Mesenchymal stem cell (in vitro differentiated cells and primary cell): ENCODE measurements at regions not wholly inside any gene's neighbourhood (a gene's known extent, or its start where the extent isn't known, plus 50 kb on each side); places are given as distances from the start of the nearest gene placed in this dataset.

ENCODE experiments used
- DNase-seq: peaks from one replicate; pipeline ENCODE4 v3.0.0-alpha.2; 2013
- H2AFZ ChIP-seq: one replicate; pipeline ENCODE4 v1.6.1; 2013; ENCODE audit warnings: low read depth, mild to moderate bottlenecking, control low read depth, inconsistent platforms, low read length, moderate library complexity
- H2AK5ac ChIP-seq: 2 replicates; pipeline ENCODE4 v1.6.1; 2013; ENCODE audit warnings: low read length, moderate library complexity, mild to moderate bottlenecking, inconsistent platforms; ENCODE audit not compliant: severe bottlenecking
- H2BK120ac ChIP-seq: one replicate; pipeline ENCODE4 v1.6.1; 2013; ENCODE audit warnings: low read depth, mild to moderate bottlenecking, inconsistent platforms, low read length, moderate library complexity
- H2BK12ac ChIP-seq, 2 experiments: one replicate each; pipeline ENCODE4 v1.6.1; 2013; ENCODE audit warnings: inconsistent platforms in 2 of 2, low read length in 2 of 2, mild to moderate bottlenecking in 2 of 2, moderate library complexity in 2 of 2, control low read depth in 1 of 2
- H2BK15ac ChIP-seq: one replicate; pipeline ENCODE4 v1.6.1; 2013; ENCODE audit warnings: mild to moderate bottlenecking, low read depth, inconsistent platforms; ENCODE audit not compliant: poor library complexity, severe bottlenecking
- H2BK5ac ChIP-seq: 2 replicates; pipeline ENCODE4 v1.6.1; 2013; ENCODE audit warnings: low read depth, mild to moderate bottlenecking, low read length, control low read depth, inconsistent platforms; ENCODE audit not compliant: poor library complexity, severe bottlenecking
- H3K14ac ChIP-seq, 2 experiments: one replicate each; pipeline ENCODE4 v1.6.1; 2013; ENCODE audit warnings: inconsistent platforms in 2 of 2, low read length in 2 of 2, control low read depth in 1 of 2, mild to moderate bottlenecking in 1 of 2, moderate library complexity in 1 of 2
- H3K18ac ChIP-seq, 2 experiments: one replicate each; pipeline ENCODE4 v1.6.1; 2013; ENCODE audit warnings: inconsistent platforms in 2 of 2, low read length in 2 of 2, control low read depth in 1 of 2, low read depth in 1 of 2, mild to moderate bottlenecking in 1 of 2
- H3K23ac ChIP-seq, 2 experiments: one replicate each; pipeline ENCODE4 v1.6.1; 2013; ENCODE audit warnings: inconsistent platforms in 2 of 2, low read length in 2 of 2, mild to moderate bottlenecking in 2 of 2, moderate library complexity in 2 of 2, control low read depth in 1 of 2
- H3K27ac ChIP-seq: 2 replicates; pipeline ENCODE4 v1.5.1; 2013; ENCODE audit warnings: mild to moderate bottlenecking, moderate library complexity, low read length, control low read depth, inconsistent platforms; ENCODE audit not compliant: poor library complexity, severe bottlenecking
- H3K27me3 ChIP-seq, 2 experiments: 2 replicates each; pipeline versions ENCODE4 v1.6.1 to v1.7.0; 2013; ENCODE audit warnings: low read length in 2 of 2, mild to moderate bottlenecking in 2 of 2, moderate library complexity in 2 of 2, control low read depth in 1 of 2, inconsistent platforms in 1 of 2; ENCODE audit not compliant: control insufficient read depth in 1 of 2, insufficient read depth in 1 of 2
- H3K36me3 ChIP-seq, 2 experiments: 2 replicates each; pipeline versions ENCODE4 v1.6.1 to v1.7.0; 2013; ENCODE audit warnings: low read length in 2 of 2, control low read depth in 1 of 2, inconsistent platforms in 1 of 2, low read depth in 1 of 2, mild to moderate bottlenecking in 1 of 2; ENCODE audit not compliant: insufficient read depth in 2 of 2, control insufficient read depth in 1 of 2
- H3K4ac ChIP-seq, 2 experiments: one replicate each; pipeline ENCODE4 v1.6.1; 2013; ENCODE audit warnings: inconsistent platforms in 2 of 2, low read length in 2 of 2, mild to moderate bottlenecking in 2 of 2, moderate library complexity in 2 of 2, control low read depth in 1 of 2, low read depth in 1 of 2
- H3K4me1 ChIP-seq: 2 replicates; pipeline ENCODE4 v1.6.1; 2013; ENCODE audit warnings: low read depth, low read length, control low read depth; ENCODE audit not compliant: control insufficient read depth, insufficient read depth
- H3K4me2 ChIP-seq: 2 replicates; pipeline ENCODE4 v1.6.1; 2013; ENCODE audit warnings: low read length, mild to moderate bottlenecking, inconsistent platforms; ENCODE audit not compliant: poor library complexity, severe bottlenecking
- H3K4me3 ChIP-seq, 2 experiments: 2 replicates each; pipeline versions ENCODE4 v1.5.1 to v1.7.0; 2013; ENCODE audit warnings: low read length in 2 of 2, mild to moderate bottlenecking in 2 of 2, control low read depth in 1 of 2, low read depth in 1 of 2; ENCODE audit not compliant: insufficient read depth in 1 of 2
- H3K79me1 ChIP-seq: replicated peaks from 2 replicates; pipeline ENCODE4 v1.6.1; 2013; ENCODE audit warnings: mild to moderate bottlenecking, control low read depth, low read length, inconsistent platforms; ENCODE audit not compliant: poor library complexity, severe bottlenecking
- H3K9ac ChIP-seq: 2 replicates; pipeline ENCODE4 v1.7.0; 2013; ENCODE audit warnings: mild to moderate bottlenecking, low read length, moderate library complexity
- H3K9me3 ChIP-seq: 2 replicates; pipeline ENCODE4 v1.7.0; 2013; ENCODE audit warnings: mild to moderate bottlenecking, low read length; ENCODE audit not compliant: control insufficient read depth
- H4K8ac ChIP-seq: one replicate; pipeline ENCODE4 v1.6.1; 2013; ENCODE audit warnings: inconsistent platforms, mild to moderate bottlenecking, low read length, moderate library complexity
- H4K91ac ChIP-seq: one replicate; pipeline ENCODE4 v1.6.1; 2013; ENCODE audit warnings: mild to moderate bottlenecking, low read length, inconsistent platforms
- WGBS: methylation state at CpG from one replicate; pipeline ENCODE4 v1.1.7; 2013; ENCODE audit warnings: mixed read lengths; 5-methylcytosine and 5-hydroxymethylcytosine counted together

DNA sequence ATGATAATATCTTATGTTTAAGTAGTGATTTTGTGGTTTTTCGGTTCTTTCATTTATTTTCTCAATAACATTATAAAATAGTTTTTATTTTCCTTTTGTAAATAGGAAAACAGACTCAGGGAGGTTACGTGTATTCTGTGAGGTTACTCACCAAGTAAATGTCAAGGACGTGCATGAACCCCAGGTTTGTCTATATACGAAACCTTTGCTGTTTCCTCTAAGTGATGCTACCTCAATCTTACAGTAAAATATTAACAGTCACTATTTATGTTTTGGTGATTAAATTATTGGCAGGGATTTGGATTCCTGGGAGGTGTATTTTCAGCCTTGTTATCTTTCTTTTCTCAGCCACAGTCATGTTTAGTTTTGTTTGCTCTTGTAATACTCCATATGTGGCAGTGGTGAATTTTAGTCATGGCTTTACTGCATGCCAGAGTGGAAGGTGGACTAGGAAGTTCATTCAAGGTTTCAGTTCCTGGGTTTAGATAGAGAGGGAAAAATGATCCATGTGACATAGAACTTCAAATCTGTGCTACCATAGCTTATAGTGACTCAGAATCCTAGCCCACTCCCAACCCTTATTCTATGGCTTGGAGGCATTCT lies 139.9 kb downstream of the ARL4A start:
- no peaks in the 10 kb centered on the region for H3K36me3 ChIP-seq
- no peak overlapping the region for H2BK15ac ChIP-seq
- H3K4me2 ChIP-seq = no peak overlapping the region
- H4K91ac ChIP-seq = no peak overlapping the region
- H3K18ac ChIP-seq = no peak overlapping the region
- H4K8ac ChIP-seq = no peak overlapping the region
- H3K9me3 ChIP-seq = no peaks in the 10 kb centered on the region
- H2AFZ ChIP-seq = no peak overlapping the region
- DNase-seq = no peak
- no peak overlapping the region for H3K27ac ChIP-seq
- no peaks in the 10 kb centered on the region for H3K4me1 ChIP-seq
- H2BK120ac ChIP-seq = no peak overlapping the region
- no peak overlapping the region for H2BK5ac ChIP-seq
- WGBS = 92% methylated on average over 2 of the region's 4 CpGs
- no peak overlapping the region for H3K9ac ChIP-seq
- no peak overlapping the region for H3K23ac ChIP-seq
- no peak overlapping the region for H3K4me3 ChIP-seq
- no peak overlapping the region for H2BK12ac ChIP-seq
- H3K4ac ChIP-seq = no peak overlapping the region
- no peaks in the 10 kb centered on the region for H3K79me1 ChIP-seq
- no peak overlapping the region for H2AK5ac ChIP-seq
- no peak overlapping the region for H3K14ac ChIP-seq
- H3K27me3 ChIP-seq = no peaks in the 10 kb centered on the region

GRCh38 chr7:12827920-12828319 lies 140.5 kb downstream of the ARL4A start:
- Histone ChIP-seq H2AFZ (no peak overlapping the region), H2BK15ac (no peak overlapping the region), H3K36me3 (no peaks in the 10 kb centered on the region), H3K4me2 (no peak overlapping the region), H3K4ac (no peak overlapping the region), H4K8ac (no peak overlapping the region), H2BK5ac (no peak overlapping the region), H3K23ac (no peak overlapping the region), H3K18ac (no peak overlapping the region), H3K14ac (no peak overlapping the region), H4K91ac (no peak overlapping the region), H3K4me1 (no peaks in the 10 kb centered on the region), H3K27ac (no peak overlapping the region), H2AK5ac (no peak overlapping the region), H3K9ac (no peak overlapping the region), H3K4me3 (no peak overlapping the region), H3K9me3 (no peaks in the 10 kb centered on the region), H3K27me3 (no peaks in the 10 kb centered on the region), H2BK12ac (no peak overlapping the region), H2BK120ac (no peak overlapping the region), H3K79me1 (no peaks in the 10 kb centered on the region)
- DNase-seq = no peak
- WGBS = 71% methylated on average over 2 of the region's 3 CpGs

GRCh38 chr7:12831024-12831423 lies 143.6 kb downstream of the ARL4A start:
- Histone ChIP-seq H3K4ac (no peak overlapping the region), H2AFZ (no peak overlapping the region), H3K36me3 (no peaks in the 10 kb centered on the region), H3K23ac (no peak overlapping the region), H3K4me3 (no peak overlapping the region), H2BK5ac (no peak overlapping the region), H2AK5ac (no peak overlapping the region), H2BK15ac (no peak overlapping the region), H3K79me1 (no peaks in the 10 kb centered on the region), H3K9me3 (peaks cover 13% of the 10 kb centered on the region), H2BK120ac (no peak overlapping the region), H3K27me3 (no peaks in the 10 kb centered on the region), H3K9ac (no peak overlapping the region), H4K8ac (no peak overlapping the region), H3K27ac (no peak overlapping the region), H4K91ac (no peak overlapping the region), H2BK12ac (no peak overlapping the region), H3K18ac (no peak overlapping the region), H3K4me1 (no peaks in the 10 kb centered on the region), H3K4me2 (no peak overlapping the region), H3K14ac (no peak overlapping the region)
- no peak for DNase-seq
- no CpG with 5 or more reads among the region's 3 CpGs for WGBS

- H3K9me3 ChIP-seq = peaks cover 13% of the 10 kb centered on the region
- 98% methylated on average over 2 of the region's 2 CpGs for WGBS
- H2BK15ac ChIP-seq = no peak overlapping the region
- H4K91ac ChIP-seq = no peak overlapping the region
- H3K9ac ChIP-seq = no peak overlapping the region
- H2BK120ac ChIP-seq = no peak overlapping the region
- no peaks in the 10 kb centered on the region for H3K79me1 ChIP-seq
- no peak for DNase-seq
- no peak overlapping the region for H2AK5ac ChIP-seq
- H3K27me3 ChIP-seq = no peaks in the 10 kb centered on the region
- H3K18ac ChIP-seq = no peak overlapping the region
- no peak overlapping the region for H3K23ac ChIP-seq
- H3K14ac ChIP-seq = no peak overlapping the region
- no peaks in the 10 kb centered on the region for H3K36me3 ChIP-seq
- H3K4me1 ChIP-seq = no peaks in the 10 kb centered on the region
- H2BK12ac ChIP-seq = no peak overlapping the region
- no peak overlapping the region for H2BK5ac ChIP-seq
- no peak overlapping the region for H3K4me3 ChIP-seq
- no peak overlapping the region for H2AFZ ChIP-seq
- no peak overlapping the region for H3K4me2 ChIP-seq
- no peak overlapping the region for H3K27ac ChIP-seq
- no peak overlapping the region for H4K8ac ChIP-seq
- no peak overlapping the region for H3K4ac ChIP-seq
Measured at GRCh38 chr7:12833829-12834228, 146.4 kb downstream of the ARL4A start.
